Upper lobe of right lung (tissue), 1 donor: ENCODE measurements at regions not wholly inside any gene's neighbourhood (a gene's known extent, or its start where the extent isn't known, plus 50 kb on each side); places are given as distances from the start of the nearest gene placed in this dataset.

Experiments
- ATAC-seq: fragments of 200-7000 bp; cut with Tn5 transposase; one replicate; pipeline ENCODE4 v1.9.1; 2020; ENCODE audit warnings: mild to moderate bottlenecking, moderate library complexity
- DNase-seq: peaks from one replicate; pipeline ENCODE4 v3.0.0-alpha.2; 2020
- H3K27ac ChIP-seq: fragments of 200-600 bp; one replicate; pipeline ENCODE4 v1.8.0; 2022
- H3K27me3 ChIP-seq: fragments of 200-600 bp; one replicate; pipeline ENCODE4 v1.8.0; 2022; ENCODE audit warnings: mild to moderate bottlenecking
- H3K36me3 ChIP-seq: fragments of 200-600 bp; one replicate; pipeline ENCODE4 v1.8.0; 2022
- H3K4me1 ChIP-seq: fragments of 200-600 bp; one replicate; pipeline ENCODE4 v1.8.0; 2022
- H3K4me3 ChIP-seq: fragments of 200-600 bp; one replicate; pipeline ENCODE4 v1.8.0; 2022; ENCODE audit warnings: mild to moderate bottlenecking
- H3K9me3 ChIP-seq: fragments of 200-600 bp; one replicate; pipeline ENCODE4 v1.8.0; 2022
- CTCF ChIP-seq: fragments of 200-600 bp; IDR thresholded peaks from one replicate; pipeline ENCODE4 v1.8.0; 2022; ENCODE audit warnings: antibody characterized with exemption
- intact Hi-C: fragments of 100-400 bp; cut with DNase I; formaldehyde crosslinking; loops from one replicate; pipeline ENCODE4 v1.11.0; 2022
- donor health status: DM: no; HTN: yes; CAD: no; lungs with severe emphysema.

DNA sequence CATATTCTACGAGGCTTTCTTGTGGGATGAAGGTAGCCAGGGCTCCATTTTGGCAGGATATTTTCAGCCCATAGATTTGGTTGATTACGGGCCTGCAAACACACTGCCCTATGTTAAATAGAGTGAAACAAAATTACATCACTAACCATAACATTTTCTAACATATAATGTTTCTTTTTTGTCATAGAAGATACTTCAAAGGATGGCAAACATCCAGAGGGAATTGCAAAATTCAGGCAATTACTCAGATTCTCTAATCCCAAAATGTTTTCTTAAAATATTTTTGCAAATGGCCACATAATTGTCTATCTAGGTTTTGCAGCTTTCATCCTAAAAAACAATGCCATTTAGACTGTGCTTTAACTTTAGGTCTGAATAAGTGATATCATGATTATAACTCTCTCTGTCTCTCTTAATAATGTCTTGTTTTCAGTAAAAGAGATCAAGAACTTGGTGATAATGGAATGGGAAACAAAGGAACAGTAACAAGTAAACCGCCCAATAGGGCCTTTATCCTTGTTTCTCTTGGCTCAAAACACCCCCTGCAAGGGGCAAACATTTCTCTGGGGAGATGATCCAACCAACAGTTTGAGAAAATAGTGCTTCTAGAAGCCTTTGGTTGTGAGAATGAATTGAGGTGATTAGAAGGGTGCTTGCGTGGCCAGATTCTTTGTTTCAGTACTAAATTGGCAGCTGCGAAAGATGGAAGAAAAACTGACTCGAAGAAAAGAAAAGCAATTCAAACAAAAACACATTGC, 54.4 kb upstream of the BTG1 start:
- no peaks in the 10 kb centered on the region for H3K36me3 ChIP-seq
- intact Hi-C loops = no loop called here
- H3K27ac ChIP-seq = no peak overlapping the region
- no peak overlapping the region for H3K4me3 ChIP-seq
- no peaks in the 10 kb centered on the region for H3K27me3 ChIP-seq
- ATAC-seq = no peak
- no peaks in the 10 kb centered on the region for H3K9me3 ChIP-seq
- H3K4me1 ChIP-seq = no peaks in the 10 kb centered on the region
- DNase-seq = no peak
- no peak for TF ChIP-seq CTCF

DNA sequence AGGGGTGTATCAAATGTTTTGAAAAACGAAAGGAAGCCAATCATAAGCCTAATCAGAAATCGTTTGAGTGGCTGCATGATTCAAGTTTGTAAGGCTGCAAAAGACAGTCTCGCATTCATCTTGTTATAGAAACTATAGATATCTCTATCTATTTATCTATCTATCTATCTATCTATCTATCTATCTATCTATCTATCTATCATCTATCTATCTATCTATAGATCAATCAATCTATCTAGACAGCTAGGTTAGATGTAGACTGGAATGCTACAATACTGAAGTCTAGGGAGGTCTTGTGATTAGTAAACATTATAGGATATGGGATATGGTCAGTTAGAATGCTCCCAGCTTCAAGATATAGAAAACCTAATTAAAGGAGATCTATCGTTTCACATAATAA, 52.2 kb upstream of the BTG1 start:
- Histone ChIP-seq H3K4me3 (no peak overlapping the region), H3K36me3 (no peaks in the 10 kb centered on the region), H3K9me3 (no peaks in the 10 kb centered on the region), H3K4me1 (no peaks in the 10 kb centered on the region), H3K27me3 (no peaks in the 10 kb centered on the region), H3K27ac (no peak overlapping the region)
- no peak for DNase-seq
- no peak for ATAC-seq
- intact Hi-C loops = no loop called here
- TF ChIP-seq CTCF = no peak

DNA sequence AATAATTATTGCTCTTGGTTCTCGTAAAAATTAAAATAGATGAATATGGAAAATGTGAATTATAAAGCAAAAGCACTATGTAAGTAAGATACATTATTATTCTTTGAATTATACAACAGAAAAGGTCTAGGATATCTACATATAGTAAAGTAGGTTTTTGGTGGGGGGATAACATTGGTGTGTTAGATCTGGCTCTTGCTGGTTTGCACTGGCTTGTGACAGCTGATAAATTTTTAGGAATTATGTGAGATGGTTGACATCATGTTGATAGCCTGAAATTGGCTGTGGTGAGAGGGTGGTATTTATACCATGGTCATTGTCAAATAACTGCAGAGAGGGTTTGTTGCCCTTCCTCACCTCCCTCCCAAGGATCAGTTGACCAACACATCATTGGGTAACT, 50.7 kb upstream of the BTG1 start:
- no peak for TF ChIP-seq CTCF
- Histone ChIP-seq H3K4me3 (no peak overlapping the region), H3K4me1 (no peaks in the 10 kb centered on the region), H3K27ac (no peak overlapping the region), H3K9me3 (no peaks in the 10 kb centered on the region), H3K27me3 (no peaks in the 10 kb centered on the region), H3K36me3 (no peaks in the 10 kb centered on the region)
- ATAC-seq (no peak), DNase-seq (no peak)
- intact Hi-C loops = no loop called here
